Fibroblast of villous mesenchyme (primary cell): ENCODE measurements at regions not wholly inside any gene's neighbourhood (a gene's known extent, or its start where the extent isn't known, plus 50 kb on each side); places are given as distances from the start of the nearest gene placed in this dataset.
"Not testable (repeated sequence)": the region's sequence is repeated elsewhere in the genome, so short reads cannot be mapped to it uniquely, and the experiment has no call there.

Source experiments
- DNase-seq: peaks from one replicate; pipeline ENCODE4 v3.0.0-alpha.2; 2010; ENCODE audit warnings: low read depth
- H3K4me3 ChIP-seq: 2 replicates; pipeline ENCODE4 v1.5.1; 2011; ENCODE audit warnings: low read depth, mild to moderate bottlenecking, low read length
- TF ChIP-seq, protein P1 (sequence below): IDR thresholded peaks from 2 replicates; pipeline ENCODE4 v1.5.1; 2012; ENCODE audit warnings: low read depth, mild to moderate bottlenecking, low read length; ENCODE audit not compliant: insufficient read depth

DNA sequence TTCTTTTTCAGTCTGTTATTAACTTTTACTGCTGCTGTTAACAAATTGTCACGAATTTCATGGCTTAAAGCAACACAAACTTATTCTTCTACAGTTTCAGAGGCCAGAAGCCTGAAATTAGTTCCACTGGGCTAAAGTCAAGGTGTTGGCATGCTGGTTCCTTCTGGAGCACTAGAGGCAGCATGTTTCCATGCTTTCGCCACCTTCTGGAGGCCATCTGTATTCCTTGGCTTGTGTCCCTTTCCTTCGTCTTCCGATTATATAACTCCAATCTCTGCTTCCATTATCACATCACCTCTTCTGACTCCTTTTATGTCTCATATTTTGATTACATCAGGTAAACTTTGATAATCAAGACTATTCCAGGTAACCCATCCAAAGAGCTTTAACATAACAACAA lies 1742.1 kb downstream of the BRINP3 start:
- TF ChIP-seq, protein P1, sequence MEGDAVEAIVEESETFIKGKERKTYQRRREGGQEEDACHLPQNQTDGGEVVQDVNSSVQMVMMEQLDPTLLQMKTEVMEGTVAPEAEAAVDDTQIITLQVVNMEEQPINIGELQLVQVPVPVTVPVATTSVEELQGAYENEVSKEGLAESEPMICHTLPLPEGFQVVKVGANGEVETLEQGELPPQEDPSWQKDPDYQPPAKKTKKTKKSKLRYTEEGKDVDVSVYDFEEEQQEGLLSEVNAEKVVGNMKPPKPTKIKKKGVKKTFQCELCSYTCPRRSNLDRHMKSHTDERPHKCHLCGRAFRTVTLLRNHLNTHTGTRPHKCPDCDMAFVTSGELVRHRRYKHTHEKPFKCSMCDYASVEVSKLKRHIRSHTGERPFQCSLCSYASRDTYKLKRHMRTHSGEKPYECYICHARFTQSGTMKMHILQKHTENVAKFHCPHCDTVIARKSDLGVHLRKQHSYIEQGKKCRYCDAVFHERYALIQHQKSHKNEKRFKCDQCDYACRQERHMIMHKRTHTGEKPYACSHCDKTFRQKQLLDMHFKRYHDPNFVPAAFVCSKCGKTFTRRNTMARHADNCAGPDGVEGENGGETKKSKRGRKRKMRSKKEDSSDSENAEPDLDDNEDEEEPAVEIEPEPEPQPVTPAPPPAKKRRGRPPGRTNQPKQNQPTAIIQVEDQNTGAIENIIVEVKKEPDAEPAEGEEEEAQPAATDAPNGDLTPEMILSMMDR = no peak
- no peak overlapping the region for H3K4me3 ChIP-seq
- DNase-seq = no peak

DNA sequence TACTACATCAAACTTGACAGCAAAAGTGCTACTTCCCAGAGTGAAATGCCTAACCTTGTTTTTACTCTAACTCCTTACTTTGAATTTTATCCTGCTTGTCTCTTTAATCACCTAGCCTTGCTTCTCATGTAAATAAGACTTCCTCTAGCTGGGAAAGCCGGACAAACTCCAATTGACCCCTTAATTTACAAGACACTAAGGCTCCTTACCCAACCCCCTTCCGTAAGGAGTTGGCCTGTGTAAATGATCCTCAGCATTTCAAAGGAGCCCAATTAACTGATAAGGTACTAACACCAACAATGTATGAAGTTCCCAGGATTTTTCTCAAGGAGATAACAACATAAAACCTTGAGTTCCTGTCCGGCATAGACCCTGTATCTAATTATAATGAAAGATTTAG lies 1728.4 kb downstream of the BRINP3 start:
- DNase-seq, H3K4me3 ChIP-seq: not testable (repeated sequence)

GRCh38 chr1:188752027-188752426 lies 1725.6 kb downstream of the BRINP3 start:
- H3K4me3 ChIP-seq, DNase-seq: not testable (repeated sequence)

GRCh38 chr1:188757747-188758146 lies 1719.9 kb downstream of the BRINP3 start:
- H3K4me3 ChIP-seq, DNase-seq: not testable (repeated sequence)

- H3K4me3 ChIP-seq = no peak overlapping the region
- TF ChIP-seq, protein P1 = no peak
- DNase-seq = no peak
Measured at GRCh38 chr1:188761226-188761625, 1716.4 kb downstream of the BRINP3 start.

GRCh38 chr1:188762166-188762743 lies 1715.4 kb downstream of the BRINP3 start:
- TF ChIP-seq, protein P1 = no peak
- DNase-seq = no peak
- H3K4me3 ChIP-seq = no peak overlapping the region

- TF ChIP-seq, protein P1 = no peak
- H3K4me3 ChIP-seq = no peak overlapping the region
Measured at GRCh38 chr1:188763541-188763940, 1714.1 kb downstream of the BRINP3 start.

DNA sequence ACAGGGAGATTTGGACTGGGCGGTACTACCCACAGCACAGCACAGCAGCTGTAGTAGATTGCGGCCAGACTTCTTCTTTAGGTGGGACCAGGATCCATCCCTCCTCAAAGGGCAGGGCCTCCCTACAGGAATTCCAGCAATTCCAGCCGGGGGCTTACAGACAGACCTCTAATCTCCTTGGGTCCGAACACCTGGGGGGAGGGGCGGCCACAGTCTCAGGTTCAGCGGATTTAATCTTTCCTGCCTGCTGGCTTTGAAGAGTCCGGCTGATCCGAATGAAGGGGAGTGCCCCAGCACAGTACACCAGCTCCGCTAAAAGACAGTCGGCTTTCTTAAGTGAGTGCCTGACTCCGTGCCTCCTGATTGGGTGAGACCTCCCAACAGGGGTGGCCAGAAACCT lies 1708.5 kb downstream of the BRINP3 start:
- no peak for DNase-seq
- TF ChIP-seq, protein P1 = no peak
- no peak overlapping the region for H3K4me3 ChIP-seq

More at GRCh38 chr1:188763541-188763940, 1714.1 kb downstream of the BRINP3 start:
- DNase-seq = no peak
